ENCODE measurements at regions not wholly inside any gene's neighbourhood (a gene's known extent, or its start where the extent isn't known, plus 50 kb on each side); places are given as distances from the start of the nearest gene placed in this dataset.

- TF ChIP-seq, protein P1, sequence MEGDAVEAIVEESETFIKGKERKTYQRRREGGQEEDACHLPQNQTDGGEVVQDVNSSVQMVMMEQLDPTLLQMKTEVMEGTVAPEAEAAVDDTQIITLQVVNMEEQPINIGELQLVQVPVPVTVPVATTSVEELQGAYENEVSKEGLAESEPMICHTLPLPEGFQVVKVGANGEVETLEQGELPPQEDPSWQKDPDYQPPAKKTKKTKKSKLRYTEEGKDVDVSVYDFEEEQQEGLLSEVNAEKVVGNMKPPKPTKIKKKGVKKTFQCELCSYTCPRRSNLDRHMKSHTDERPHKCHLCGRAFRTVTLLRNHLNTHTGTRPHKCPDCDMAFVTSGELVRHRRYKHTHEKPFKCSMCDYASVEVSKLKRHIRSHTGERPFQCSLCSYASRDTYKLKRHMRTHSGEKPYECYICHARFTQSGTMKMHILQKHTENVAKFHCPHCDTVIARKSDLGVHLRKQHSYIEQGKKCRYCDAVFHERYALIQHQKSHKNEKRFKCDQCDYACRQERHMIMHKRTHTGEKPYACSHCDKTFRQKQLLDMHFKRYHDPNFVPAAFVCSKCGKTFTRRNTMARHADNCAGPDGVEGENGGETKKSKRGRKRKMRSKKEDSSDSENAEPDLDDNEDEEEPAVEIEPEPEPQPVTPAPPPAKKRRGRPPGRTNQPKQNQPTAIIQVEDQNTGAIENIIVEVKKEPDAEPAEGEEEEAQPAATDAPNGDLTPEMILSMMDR (IDR thresholded peaks at IDR 0.05): no peak
- no peak for TF ChIP-seq POLR2A (IDR thresholded peaks at IDR 0.05)
Observed at GRCh38 chrY:17050374-17050773, 829.6 kb downstream of the CDY2B start.
